ENCODE measurements at regions not wholly inside any gene's neighbourhood (a gene's known extent, or its start where the extent isn't known, plus 50 kb on each side); places are given as distances from the start of the nearest gene placed in this dataset.

- Histone ChIP-seq H2AFZ (ENCODE audit: low read length) (no peak overlapping the region), H3K4me1 (ENCODE audit: control insufficient read depth, extremely low read depth, insufficient read depth, low read length) (no peaks in the 10 kb centered on the region), H4K20me1 (ENCODE audit: control insufficient read depth, extremely low read depth, insufficient read depth, low read length) (no peaks in the 10 kb centered on the region), H3K79me2 (ENCODE audit: control insufficient read depth, insufficient read depth, low read length) (no peaks in the 10 kb centered on the region), H3K9me3 (ENCODE audit: control insufficient read depth, insufficient read depth, low read depth, low read length) (no peaks in the 10 kb centered on the region), H3K27me3 (ENCODE audit: control insufficient read depth, insufficient read depth, low read length) (no peaks in the 10 kb centered on the region), H3K36me3 (ENCODE audit: control insufficient read depth, insufficient read depth, low read length) (no peaks in the 10 kb centered on the region), H3K4me3 (replicated peaks in 1 of 4; ENCODE audit: control extremely low read depth in 1 of 4, insufficient read depth in 1 of 4, low read depth in 3 of 4, low read length in 4 of 4) (no peak overlapping the region), H3K27ac (ENCODE audit: insufficient read depth, low read length) (no peak overlapping the region), H3K4me2 (ENCODE audit: extremely low read depth, insufficient read depth, low read length) (no peak overlapping the region), H3K9ac (ENCODE audit: insufficient read depth, low read length) (no peak overlapping the region)
- DNase-seq (ENCODE audit: low read depth in 2 of 2), result peak in 1 of 2 donors; percentile 47
- TF ChIP-seq EZH2 (IDR thresholded peaks at IDR 0.05; ENCODE audit: low read length, missing control alignments) (no peak), CTCF (conservative IDR thresholded peaks at IDR 0.05 in 1 of 2, IDR thresholded peaks at IDR 0.05 in 1 of 2; ENCODE audit: low read depth in 1 of 2, low read length in 2 of 2) (no peak)
Observed at GRCh38 chr11:131248588-131248987, 121.8 kb upstream of the NTM start.

- DNase-seq (ENCODE audit: low read depth in 2 of 2), result no peak
- Histone ChIP-seq H3K4me1 (ENCODE audit: control insufficient read depth, extremely low read depth, insufficient read depth, low read length) (no peaks in the 10 kb centered on the region), H3K9ac (ENCODE audit: insufficient read depth, low read length) (no peak overlapping the region), H3K27ac (ENCODE audit: insufficient read depth, low read length) (no peak overlapping the region), H4K20me1 (ENCODE audit: control insufficient read depth, extremely low read depth, insufficient read depth, low read length) (no peaks in the 10 kb centered on the region), H3K36me3 (ENCODE audit: control insufficient read depth, insufficient read depth, low read length) (no peaks in the 10 kb centered on the region), H3K4me2 (ENCODE audit: extremely low read depth, insufficient read depth, low read length) (no peak overlapping the region), H3K4me3 (replicated peaks in 1 of 4; ENCODE audit: control extremely low read depth in 1 of 4, insufficient read depth in 1 of 4, low read depth in 3 of 4, low read length in 4 of 4) (no peak overlapping the region), H3K27me3 (ENCODE audit: control insufficient read depth, insufficient read depth, low read length) (no peaks in the 10 kb centered on the region), H3K79me2 (ENCODE audit: control insufficient read depth, insufficient read depth, low read length) (no peaks in the 10 kb centered on the region), H2AFZ (ENCODE audit: low read length) (no peak overlapping the region), H3K9me3 (ENCODE audit: control insufficient read depth, insufficient read depth, low read depth, low read length) (no peaks in the 10 kb centered on the region)
- TF ChIP-seq EZH2 (IDR thresholded peaks at IDR 0.05; ENCODE audit: low read length, missing control alignments) (no peak), CTCF (conservative IDR thresholded peaks at IDR 0.05 in 1 of 2, IDR thresholded peaks at IDR 0.05 in 1 of 2; ENCODE audit: low read depth in 1 of 2, low read length in 2 of 2) (no peak)
Observed at GRCh38 chr11:131253142-131253655, 117.2 kb upstream of the NTM start.

- H3K79me2 ChIP-seq (ENCODE audit: control insufficient read depth, insufficient read depth, low read length), result no peaks in the 10 kb centered on the region
- no peak overlapping the region for H3K9ac ChIP-seq (ENCODE audit: insufficient read depth, low read length)
- peak; percentile 22 to 27 for DNase-seq (ENCODE audit: low read depth in 2 of 2)
- H3K9me3 ChIP-seq (ENCODE audit: control insufficient read depth, insufficient read depth, low read depth, low read length), result no peaks in the 10 kb centered on the region
- H3K27me3 ChIP-seq (ENCODE audit: control insufficient read depth, insufficient read depth, low read length), result no peaks in the 10 kb centered on the region
- no peak overlapping the region for H3K4me2 ChIP-seq (ENCODE audit: extremely low read depth, insufficient read depth, low read length)
- H3K4me1 ChIP-seq (ENCODE audit: control insufficient read depth, extremely low read depth, insufficient read depth, low read length), result no peaks in the 10 kb centered on the region
- no peak overlapping the region for H2AFZ ChIP-seq (ENCODE audit: low read length)
- TF ChIP-seq EZH2 (IDR thresholded peaks at IDR 0.05; ENCODE audit: low read length, missing control alignments) (no peak), CTCF (conservative IDR thresholded peaks at IDR 0.05 in 1 of 2, IDR thresholded peaks at IDR 0.05 in 1 of 2; ENCODE audit: low read depth in 1 of 2, low read length in 2 of 2) (no peak)
- no peak overlapping the region for H3K4me3 ChIP-seq (replicated peaks in 1 of 4; ENCODE audit: control extremely low read depth in 1 of 4, insufficient read depth in 1 of 4, low read depth in 3 of 4, low read length in 4 of 4)
- H3K36me3 ChIP-seq (ENCODE audit: control insufficient read depth, insufficient read depth, low read length), result no peaks in the 10 kb centered on the region
- H4K20me1 ChIP-seq (ENCODE audit: control insufficient read depth, extremely low read depth, insufficient read depth, low read length), result no peaks in the 10 kb centered on the region
- H3K27ac ChIP-seq (ENCODE audit: insufficient read depth, low read length), result no peak overlapping the region
Observed at GRCh38 chr11:131253656-131254151, 116.7 kb upstream of the NTM start.
